CD4-positive, alpha-beta memory T cell (primary cell): ENCODE measurements at regions not wholly inside any gene's neighbourhood (a gene's known extent, or its start where the extent isn't known, plus 50 kb on each side); places are given as distances from the start of the nearest gene placed in this dataset.

Experiments used
- CTCF ChIA-PET: fragments of 350-600 bp; sonication (Branson Sonifier 250); formaldehyde crosslinking; loops from one replicate; lab custom pipeline; 2021; ENCODE audit warnings: inconsistent platforms; ENCODE audit not compliant: partially characterized antibody; lab: Charles Lee
- POLR2A ChIA-PET: fragments of 350-600 bp; sonication (Branson Sonifier 250); formaldehyde crosslinking; loops from one replicate; lab custom pipeline; 2021; ENCODE audit not compliant: partially characterized antibody; lab: Charles Lee
- DNase-seq, 5 donors: peaks; one replicate each; pipeline versions ENCODE4 v3.0.0 to v3.0.0-alpha.2; 2020 to 2022; ENCODE audit warnings: mixed read lengths in 1 of 5
- H3K27ac ChIP-seq: one replicate; pipeline ENCODE4 v1.7.0; 2013; ENCODE audit warnings: low read depth, low read length
- H3K27me3 ChIP-seq: 2 replicates; pipeline ENCODE4 v1.7.0; 2013; ENCODE audit warnings: mild to moderate bottlenecking, low read length, moderate library complexity; ENCODE audit not compliant: insufficient read depth
- H3K36me3 ChIP-seq: 2 replicates; pipeline ENCODE4 v1.7.0; 2013; ENCODE audit warnings: mild to moderate bottlenecking, low read length, moderate library complexity; ENCODE audit not compliant: insufficient read depth
- H3K4me1 ChIP-seq: 2 replicates; pipeline ENCODE4 v1.7.0; 2013; ENCODE audit warnings: mild to moderate bottlenecking, low read length, moderate library complexity; ENCODE audit not compliant: insufficient read depth
- H3K4me3 ChIP-seq, 2 donors: one replicate each; pipeline ENCODE4 v1.7.0; 2013; ENCODE audit warnings: low read length in 2 of 2, mild to moderate bottlenecking in 1 of 2
- H3K9me3 ChIP-seq, 2 donors: one replicate each; pipeline ENCODE4 v1.7.0; 2013; ENCODE audit warnings: low read length in 2 of 2, control low read depth in 1 of 2; ENCODE audit not compliant: control insufficient read depth in 1 of 2
- H3K27ac Mint-ChIP-seq, 7 donors: one replicate each; pipeline ENCODE4 v1.8.0; 2020 to 2021; ENCODE audit warnings: mixed read lengths in 7 of 7, mild to moderate bottlenecking in 6 of 7, inconsistent platforms in 3 of 7, moderate library complexity in 3 of 7
- H3K27me3 Mint-ChIP-seq, 2 donors: one replicate each; pipeline ENCODE4 v1.8.0; 2020 to 2021; ENCODE audit warnings: mixed read lengths in 2 of 2
- H3K36me3 Mint-ChIP-seq, 2 donors: one replicate each; pipeline ENCODE4 v1.8.0; 2020 to 2021; ENCODE audit warnings: mixed read lengths in 2 of 2, inconsistent platforms in 1 of 2, mild to moderate bottlenecking in 1 of 2
- H3K4me1 Mint-ChIP-seq, 4 donors: one replicate each; pipeline ENCODE4 v1.8.0; 2020 to 2021; ENCODE audit warnings: mixed read lengths in 4 of 4, mild to moderate bottlenecking in 1 of 4
- H3K4me3 Mint-ChIP-seq, 8 donors: one replicate each; pipeline ENCODE4 v1.8.0; 2020 to 2021; ENCODE audit warnings: mixed read lengths in 8 of 8, mild to moderate bottlenecking in 7 of 8, moderate library complexity in 6 of 8, inconsistent platforms in 3 of 8
- H3K9me3 Mint-ChIP-seq, 8 donors: one replicate each; pipeline ENCODE4 v1.8.0; 2020 to 2021; ENCODE audit warnings: mixed read lengths in 8 of 8, mild to moderate bottlenecking in 5 of 8, inconsistent platforms in 3 of 8, moderate library complexity in 1 of 8
- intact Hi-C: fragments of 100-400 bp; cut with micrococcal nuclease; formaldehyde crosslinking; loops from one replicate; pipeline ENCODE4 v1.15.1; 2023

DNA sequence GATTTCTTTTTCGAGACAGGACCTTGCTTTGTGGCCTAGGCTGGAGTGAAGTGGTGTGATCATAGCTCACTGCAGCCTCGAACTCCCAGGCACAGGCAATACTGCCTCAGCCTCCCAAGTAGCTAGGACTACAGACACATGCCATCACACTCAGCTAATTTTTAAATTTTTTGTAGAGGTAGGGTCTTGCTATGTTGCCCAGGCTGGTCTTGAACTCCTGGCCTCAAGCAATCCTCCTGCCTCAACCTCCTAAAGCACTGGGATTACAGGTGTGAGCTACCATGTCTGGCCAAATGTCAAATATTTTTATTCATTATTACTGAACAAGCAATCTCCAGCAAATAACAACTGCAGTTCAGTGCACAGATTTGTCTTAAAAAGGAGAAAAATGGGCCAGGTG lies 131.7 kb upstream of the IFNGR1 start:
- H3K4me3 Mint-ChIP-seq, result no peak overlapping the region
- no peak overlapping the region for H3K27ac Mint-ChIP-seq
- Histone ChIP-seq H3K27ac (no peak overlapping the region), H3K9me3 (no peaks in the 10 kb centered on the region), H3K36me3 (no peaks in the 10 kb centered on the region), H3K4me3 (no peak overlapping the region), H3K27me3 (no peaks in the 10 kb centered on the region), H3K4me1 (peaks cover 15% of the 10 kb centered on the region)
- no peaks in the 10 kb centered on the region for H3K36me3 Mint-ChIP-seq
- H3K9me3 Mint-ChIP-seq, result no peaks in the 10 kb centered on the region
- ChIA-PET CTCF (interaction anchor here (1.0 to 11.1 kb wide), 4 partner anchors 9 to 239 kb away, joined by 3 to 309 read pairs (median 14); no protein-coding TSS in a partner anchor), POLR2A (interaction anchor here (0.6 to 1.4 kb wide), 2 partner anchors 27 to 63 kb away, joined by 3 read pairs; no protein-coding TSS in a partner anchor)
- intact Hi-C loops, result loop anchor here (5.0 kb wide), 1 partner anchor 36 kb away; no protein-coding TSS in a partner anchor
- no peaks in the 10 kb centered on the region for H3K27me3 Mint-ChIP-seq
- no peak for DNase-seq
- H3K4me1 Mint-ChIP-seq, result peaks cover 12 to 22% (median 21%) of the 10 kb centered on the region in 4 donors

DNA sequence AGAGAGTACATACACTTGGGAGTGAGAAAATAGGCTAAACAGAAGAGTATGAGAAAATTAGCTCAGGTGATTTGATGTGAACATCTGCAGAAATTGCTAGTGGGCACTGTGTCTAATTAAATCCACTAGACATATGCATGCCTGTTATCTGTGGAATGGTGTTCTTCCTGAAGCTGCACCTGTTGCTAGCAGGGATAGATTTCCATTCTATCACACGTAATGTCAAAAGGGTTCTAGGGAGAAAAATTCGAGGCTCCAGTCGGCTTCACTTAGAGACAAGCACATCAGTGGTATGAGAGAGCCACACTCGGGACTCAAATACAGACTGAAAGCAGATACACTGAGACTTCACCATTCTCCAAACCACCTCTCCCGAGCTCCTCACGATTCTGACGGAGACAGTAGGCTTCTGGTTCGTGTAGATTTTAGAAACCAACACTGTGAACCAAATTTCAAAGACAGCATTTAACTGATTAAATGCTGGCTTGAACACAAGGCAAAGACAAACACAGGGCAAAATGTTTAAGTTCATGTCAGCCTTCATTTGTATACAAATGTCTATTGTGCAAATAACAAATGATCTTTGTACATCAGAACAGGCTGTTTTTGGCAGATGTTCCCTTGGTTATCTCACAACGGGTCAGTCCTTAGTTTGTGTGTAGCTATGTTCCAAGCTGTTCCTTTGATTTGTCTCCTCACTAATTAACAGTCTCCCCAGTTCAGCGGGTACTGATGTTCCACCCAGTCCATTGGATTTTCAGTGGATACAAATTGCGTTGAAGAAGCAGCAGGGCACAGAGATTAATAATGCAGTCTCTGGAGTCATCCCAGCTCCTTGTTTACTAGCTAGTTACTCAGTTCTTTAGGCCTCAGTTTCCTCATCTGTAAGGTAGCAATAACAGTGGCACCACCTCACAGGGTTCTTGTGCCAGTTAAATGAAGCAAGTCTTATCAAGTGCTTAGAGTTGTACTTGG lies 131.0 kb upstream of the IFNGR1 start:
- Histone ChIP-seq H3K27ac (no peak overlapping the region), H3K4me3 (no peak overlapping the region), H3K36me3 (no peaks in the 10 kb centered on the region), H3K27me3 (no peaks in the 10 kb centered on the region), H3K9me3 (no peaks in the 10 kb centered on the region), H3K4me1 (peaks cover 15% of the 10 kb centered on the region)
- ChIA-PET CTCF (interaction anchor here (1.0 to 11.1 kb wide), 5 partner anchors 8 to 240 kb away, joined by 3 to 309 read pairs (median 6); no protein-coding TSS in a partner anchor), POLR2A (interaction anchor here (1.4 to 1.7 kb wide), 2 partner anchors 64 to 65 kb away, joined by 3 to 9 read pairs; no protein-coding TSS in a partner anchor)
- H3K36me3 Mint-ChIP-seq, result no peaks in the 10 kb centered on the region
- DNase-seq, result no peak
- peak overlapping the region in 2 of 7 donors; percentile 7 to 41 for H3K27ac Mint-ChIP-seq
- no peak overlapping the region for H3K4me3 Mint-ChIP-seq
- intact Hi-C loops, result loop anchor here (5.0 kb wide), 1 partner anchor 37 kb away; no protein-coding TSS in a partner anchor
- H3K27me3 Mint-ChIP-seq, result no peaks in the 10 kb centered on the region
- no peaks in the 10 kb centered on the region for H3K9me3 Mint-ChIP-seq
- peaks cover 12 to 26% (median 21%) of the 10 kb centered on the region in 4 donors for H3K4me1 Mint-ChIP-seq

GRCh38 chr6:137348777-137349176 lies 129.6 kb upstream of the IFNGR1 start:
- peaks cover 12% of the 10 kb centered on the region for H3K4me1 ChIP-seq
- Mint-ChIP-seq H3K9me3 (no peaks in the 10 kb centered on the region), H3K4me3 (no peak overlapping the region), H3K27ac (no peak overlapping the region), H3K4me1 (peaks cover 14 to 29% (median 18%) of the 10 kb centered on the region in 4 donors), H3K36me3 (no peaks in the 10 kb centered on the region), H3K27me3 (no peaks in the 10 kb centered on the region)
- H3K27me3 ChIP-seq, result no peaks in the 10 kb centered on the region
- no peaks in the 10 kb centered on the region for H3K9me3 ChIP-seq
- ChIA-PET POLR2A (interaction anchor here (1.7 kb wide), 1 partner anchor 66 kb away, joined by 9 read pairs; no protein-coding TSS in a partner anchor), CTCF (interaction anchor here (0.5 to 11.1 kb wide), 4 partner anchors 9 to 614 kb away, joined by 3 to 309 read pairs (median 4); no protein-coding TSS in a partner anchor)
- H3K4me3 ChIP-seq, result no peak overlapping the region
- intact Hi-C loops, result no loop called here
- H3K27ac ChIP-seq, result no peak overlapping the region
- DNase-seq, result no peak
- no peaks in the 10 kb centered on the region for H3K36me3 ChIP-seq

- H3K27ac ChIP-seq, result no peak overlapping the region
- peak overlapping the region in 1 of 7 donors; percentile 81 for H3K27ac Mint-ChIP-seq
- ChIA-PET CTCF (interaction anchor here (1.4 to 11.1 kb wide), 13 partner anchors 8 to 249 kb away, joined by 4 to 309 read pairs (median 13); partner anchors contain the start of gene OLIG3), POLR2A (interaction anchor here (1.0 to 3.7 kb wide), 6 partner anchors 11 to 73 kb away, joined by 3 to 82 read pairs (median 9); no protein-coding TSS in a partner anchor)
- no peaks in the 10 kb centered on the region for H3K9me3 Mint-ChIP-seq
- H3K27me3 ChIP-seq, result no peaks in the 10 kb centered on the region
- intact Hi-C loops, result loop anchor here (5.0 kb wide), 1 partner anchor 229 kb away; no protein-coding TSS in a partner anchor
- no peaks in the 10 kb centered on the region for H3K9me3 ChIP-seq
- no peaks in the 10 kb centered on the region for H3K27me3 Mint-ChIP-seq
- H3K4me3 ChIP-seq, result no peak overlapping the region
- H3K4me3 Mint-ChIP-seq, result peak overlapping the region; percentile 82 to 92 (median 86)
- H3K4me1 Mint-ChIP-seq, result peaks cover 15 to 32% (median 20%) of the 10 kb centered on the region in 4 donors
- no peaks in the 10 kb centered on the region for H3K36me3 ChIP-seq
- DNase-seq, result no peak
- H3K4me1 ChIP-seq, result peaks cover 18% of the 10 kb centered on the region
- no peaks in the 10 kb centered on the region for H3K36me3 Mint-ChIP-seq
Observed at GRCh38 chr6:137343241-137343640, 124.1 kb upstream of the IFNGR1 start.

DNA sequence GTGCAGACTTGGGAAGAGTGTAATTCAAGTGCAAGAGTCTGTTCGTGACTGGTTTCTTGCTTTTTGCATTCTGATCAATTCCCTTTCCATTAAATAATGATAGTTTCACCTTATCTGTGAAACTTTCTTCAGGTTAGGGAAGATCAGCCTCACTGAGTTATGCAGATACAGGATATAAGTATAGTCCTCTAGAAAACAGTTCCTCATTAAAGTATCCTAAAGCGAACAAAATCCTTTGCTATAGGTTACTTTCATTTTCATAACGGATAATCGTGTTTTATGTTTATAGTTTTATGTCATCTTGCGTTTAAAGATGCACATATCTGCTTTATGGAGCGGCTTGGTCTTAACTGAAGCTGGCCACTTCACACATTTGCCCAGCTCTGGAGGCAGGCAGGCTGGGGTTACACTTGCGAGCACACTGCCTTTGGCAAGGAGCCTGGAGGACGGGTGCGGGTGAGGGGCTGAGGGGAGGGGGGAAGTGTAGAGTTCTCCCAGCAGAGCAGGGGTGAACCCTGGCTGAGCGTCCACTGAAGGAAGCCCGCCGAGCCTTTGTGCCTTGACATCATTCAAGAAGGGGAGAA lies 123.5 kb upstream of the IFNGR1 start:
- intact Hi-C loops, result loop anchor here (1.0 to 5.0 kb wide), 6 partner anchors 21 to 299 kb away; no protein-coding TSS in a partner anchor
- Mint-ChIP-seq H3K9me3 (no peaks in the 10 kb centered on the region), H3K4me1 (peaks cover 15 to 32% (median 20%) of the 10 kb centered on the region in 4 donors), H3K4me3 (peak overlapping the region; percentile 82 to 92 (median 86)), H3K27me3 (no peaks in the 10 kb centered on the region), H3K36me3 (no peaks in the 10 kb centered on the region), H3K27ac (peak overlapping the region in 5 of 7 donors; percentile 47 to 91 (median 84))
- Histone ChIP-seq H3K27me3 (no peaks in the 10 kb centered on the region), H3K27ac (no peak overlapping the region), H3K4me3 (peak overlapping the region in 1 of 2 donors; percentile 35), H3K9me3 (no peaks in the 10 kb centered on the region), H3K4me1 (peaks cover 18% of the 10 kb centered on the region), H3K36me3 (no peaks in the 10 kb centered on the region)
- DNase-seq, result peak in 1 of 5 donors; percentile 8
- POLR2A ChIA-PET, result interaction anchor here (0.5 to 3.7 kb wide), 14 partner anchors 12 to 246 kb away, joined by 3 to 82 read pairs (median 5); no protein-coding TSS in a partner anchor
- CTCF ChIA-PET, result interaction anchor here (0.9 to 11.1 kb wide), 42 partner anchors 9 to 633 kb away, joined by 3 to 309 read pairs (median 6); partner anchors contain the start of gene OLIG3

GRCh38 chr6:137341681-137342195 lies 122.6 kb upstream of the IFNGR1 start:
- ChIA-PET CTCF (interaction anchor here (0.8 to 11.1 kb wide), 46 partner anchors 9 to 634 kb away, joined by 3 to 309 read pairs (median 5); partner anchors contain the start of gene OLIG3), POLR2A (interaction anchor here (0.7 to 3.7 kb wide), 11 partner anchors 13 to 247 kb away, joined by 3 to 82 read pairs (median 6); no protein-coding TSS in a partner anchor)
- Mint-ChIP-seq H3K36me3 (no peaks in the 10 kb centered on the region), H3K27me3 (no peaks in the 10 kb centered on the region), H3K9me3 (no peaks in the 10 kb centered on the region), H3K4me1 (peaks cover 15 to 32% (median 20%) of the 10 kb centered on the region in 4 donors), H3K4me3 (peak overlapping the region; percentile 4 to 92 (median 76)), H3K27ac (peak overlapping the region in 1 of 7 donors; percentile 15)
- H3K27me3 ChIP-seq, result no peaks in the 10 kb centered on the region
- no peak overlapping the region for H3K4me3 ChIP-seq
- intact Hi-C loops, result loop anchor here (1.0 to 5.0 kb wide), 6 partner anchors 22 to 300 kb away; no protein-coding TSS in a partner anchor
- no peaks in the 10 kb centered on the region for H3K9me3 ChIP-seq
- H3K27ac ChIP-seq, result no peak overlapping the region
- peak; percentile 56 to 67 (median 62) for DNase-seq
- H3K4me1 ChIP-seq, result peaks cover 18% of the 10 kb centered on the region
- H3K36me3 ChIP-seq, result no peaks in the 10 kb centered on the region
